Calu3 (cell line): ENCODE measurements at regions not wholly inside any gene's neighbourhood (a gene's known extent, or its start where the extent isn't known, plus 50 kb on each side); places are given as distances from the start of the nearest gene placed in this dataset.
A peak's percentile ranks its signal among the peaks of the same experiment; 100 is the strongest.

Experiments used
- BruUV-seq: library from RNA; stranded (reverse); fragments of 400-500 nt; replicated peaks from 2 replicates; lab custom pipeline; 2021; lab: Mats Ljungman, UMichigan
- CTCF ChIA-PET: fragments of 300-600 bp; sonication (Branson Sonifier 250); formaldehyde crosslinking; loops from one replicate; lab custom pipeline; 2022; ENCODE audit warnings: antibody characterized with exemption; lab: Charles Lee
- DNase-seq: peaks from one replicate; pipeline ENCODE4 v3.0.0; 2022
- H3K27ac Mint-ChIP-seq: one replicate; pipeline ENCODE4 v1.8.0; 2022; ENCODE audit warnings: mixed read lengths; ENCODE audit not compliant: unreplicated experiment
- H3K27me3 Mint-ChIP-seq: one replicate; pipeline ENCODE4 v1.8.0; 2022; ENCODE audit warnings: mixed read lengths; ENCODE audit not compliant: unreplicated experiment
- H3K36me3 Mint-ChIP-seq: one replicate; pipeline ENCODE4 v1.8.0; 2022; ENCODE audit warnings: mild to moderate bottlenecking, moderate library complexity, mixed read lengths; ENCODE audit not compliant: insufficient read depth, unreplicated experiment
- H3K4me1 Mint-ChIP-seq: one replicate; pipeline ENCODE4 v1.8.0; 2022; ENCODE audit warnings: mild to moderate bottlenecking, low read depth, mixed read lengths; ENCODE audit not compliant: unreplicated experiment
- H3K4me3 Mint-ChIP-seq: one replicate; pipeline ENCODE4 v1.8.0; 2022; ENCODE audit warnings: mild to moderate bottlenecking, low read depth, moderate library complexity, mixed read lengths; ENCODE audit not compliant: unreplicated experiment
- H3K9me3 Mint-ChIP-seq: one replicate; pipeline ENCODE4 v1.8.0; 2022; ENCODE audit warnings: low read depth, mixed read lengths; ENCODE audit not compliant: unreplicated experiment
- CTCF ChIP-seq: fragments of 200-600 bp; IDR thresholded peaks from one replicate; pipeline ENCODE4 v1.8.0; 2022; ENCODE audit warnings: antibody characterized with exemption; ENCODE audit not compliant: unreplicated experiment
- intact Hi-C: fragments of 100-400 bp; cut with micrococcal nuclease; formaldehyde crosslinking; loops from one replicate; pipeline ENCODE4 v1.10.0; 2022; ENCODE audit not compliant: unreplicated experiment

- no peak overlapping the region for H3K4me3 Mint-ChIP-seq
- no peaks in the 10 kb centered on the region for H3K36me3 Mint-ChIP-seq
- no TSS peak for BruUV-seq
- H3K4me1 Mint-ChIP-seq: peaks cover 44% of the 10 kb centered on the region
- H3K27me3 Mint-ChIP-seq: no peaks in the 10 kb centered on the region
- DNase-seq: no peak
- no peak overlapping the region for H3K27ac Mint-ChIP-seq
- no peak for TF ChIP-seq CTCF
- CTCF ChIA-PET: no interaction called here
- no peaks in the 10 kb centered on the region for H3K9me3 Mint-ChIP-seq
- intact Hi-C loops: no loop called here
These were observed 175.6 kb downstream of the FOXA2 start for GRCh38 chr20:22408521-22409402.

- DNase-seq: no peak
- Mint-ChIP-seq H3K27ac (no peak overlapping the region), H3K4me1 (peaks cover 39% of the 10 kb centered on the region), H3K4me3 (no peak overlapping the region), H3K9me3 (no peaks in the 10 kb centered on the region), H3K36me3 (no peaks in the 10 kb centered on the region), H3K27me3 (no peaks in the 10 kb centered on the region)
- CTCF ChIA-PET: no interaction called here
- no TSS peak for BruUV-seq
- intact Hi-C loops: no loop called here
- no peak for TF ChIP-seq CTCF
These were observed 176.9 kb downstream of the FOXA2 start for GRCh38 chr20:22407237-22408193.

- intact Hi-C loops: no loop called here
- BruUV-seq: no TSS peak
- DNase-seq: no peak
These were observed 179.8 kb downstream of the FOXA2 start for GRCh38 chr20:22404419-22405170.

More at GRCh38 chr20:22404419-22405170, 179.8 kb downstream of the FOXA2 start:
- H3K4me3 Mint-ChIP-seq: no peak overlapping the region
- peaks cover 22% of the 10 kb centered on the region for H3K4me1 Mint-ChIP-seq
- H3K27me3 Mint-ChIP-seq: no peaks in the 10 kb centered on the region
- no peaks in the 10 kb centered on the region for H3K9me3 Mint-ChIP-seq
- no peak for TF ChIP-seq CTCF
- CTCF ChIA-PET: interaction anchor here (0.7 kb wide), 1 partner anchor 11 kb away, joined by 3 read pairs; no protein-coding TSS in a partner anchor
- H3K27ac Mint-ChIP-seq: peak overlapping the region; percentile 67
- no peaks in the 10 kb centered on the region for H3K36me3 Mint-ChIP-seq
